GM12872 (cell line): ENCODE measurements at regions not wholly inside any gene's neighbourhood (a gene's known extent, or its start where the extent isn't known, plus 50 kb on each side); places are given as distances from the start of the nearest gene placed in this dataset.

Source experiments
- TF ChIP-seq, protein P1 (sequence below): IDR thresholded peaks from 3 replicates; pipeline ENCODE4 v1.5.1; 2011; ENCODE audit warnings: low read depth, mild to moderate bottlenecking, low read length, moderate library complexity; ENCODE audit not compliant: insufficient read depth

DNA sequence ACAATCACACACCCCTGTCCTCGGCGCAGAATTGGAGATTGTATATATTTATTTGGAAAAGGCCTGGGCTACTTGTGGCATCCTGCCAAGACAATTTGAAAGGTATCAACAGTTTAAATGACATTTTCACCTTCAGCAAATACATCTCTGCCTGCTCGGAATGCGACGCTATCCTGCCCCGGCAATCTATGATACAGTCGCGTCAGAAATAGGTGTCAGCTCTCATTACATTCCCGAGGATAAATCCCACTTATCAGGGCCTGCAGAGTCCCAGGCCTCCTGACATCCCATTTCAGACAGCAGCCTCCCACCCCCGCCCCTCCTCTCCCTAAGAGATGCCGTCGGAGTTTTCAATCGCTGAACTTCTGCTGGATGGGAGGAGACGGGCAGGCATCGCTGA is 114.7 kb downstream of the BRD1 start:
- TF ChIP-seq, protein P1, sequence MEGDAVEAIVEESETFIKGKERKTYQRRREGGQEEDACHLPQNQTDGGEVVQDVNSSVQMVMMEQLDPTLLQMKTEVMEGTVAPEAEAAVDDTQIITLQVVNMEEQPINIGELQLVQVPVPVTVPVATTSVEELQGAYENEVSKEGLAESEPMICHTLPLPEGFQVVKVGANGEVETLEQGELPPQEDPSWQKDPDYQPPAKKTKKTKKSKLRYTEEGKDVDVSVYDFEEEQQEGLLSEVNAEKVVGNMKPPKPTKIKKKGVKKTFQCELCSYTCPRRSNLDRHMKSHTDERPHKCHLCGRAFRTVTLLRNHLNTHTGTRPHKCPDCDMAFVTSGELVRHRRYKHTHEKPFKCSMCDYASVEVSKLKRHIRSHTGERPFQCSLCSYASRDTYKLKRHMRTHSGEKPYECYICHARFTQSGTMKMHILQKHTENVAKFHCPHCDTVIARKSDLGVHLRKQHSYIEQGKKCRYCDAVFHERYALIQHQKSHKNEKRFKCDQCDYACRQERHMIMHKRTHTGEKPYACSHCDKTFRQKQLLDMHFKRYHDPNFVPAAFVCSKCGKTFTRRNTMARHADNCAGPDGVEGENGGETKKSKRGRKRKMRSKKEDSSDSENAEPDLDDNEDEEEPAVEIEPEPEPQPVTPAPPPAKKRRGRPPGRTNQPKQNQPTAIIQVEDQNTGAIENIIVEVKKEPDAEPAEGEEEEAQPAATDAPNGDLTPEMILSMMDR = no peak

DNA sequence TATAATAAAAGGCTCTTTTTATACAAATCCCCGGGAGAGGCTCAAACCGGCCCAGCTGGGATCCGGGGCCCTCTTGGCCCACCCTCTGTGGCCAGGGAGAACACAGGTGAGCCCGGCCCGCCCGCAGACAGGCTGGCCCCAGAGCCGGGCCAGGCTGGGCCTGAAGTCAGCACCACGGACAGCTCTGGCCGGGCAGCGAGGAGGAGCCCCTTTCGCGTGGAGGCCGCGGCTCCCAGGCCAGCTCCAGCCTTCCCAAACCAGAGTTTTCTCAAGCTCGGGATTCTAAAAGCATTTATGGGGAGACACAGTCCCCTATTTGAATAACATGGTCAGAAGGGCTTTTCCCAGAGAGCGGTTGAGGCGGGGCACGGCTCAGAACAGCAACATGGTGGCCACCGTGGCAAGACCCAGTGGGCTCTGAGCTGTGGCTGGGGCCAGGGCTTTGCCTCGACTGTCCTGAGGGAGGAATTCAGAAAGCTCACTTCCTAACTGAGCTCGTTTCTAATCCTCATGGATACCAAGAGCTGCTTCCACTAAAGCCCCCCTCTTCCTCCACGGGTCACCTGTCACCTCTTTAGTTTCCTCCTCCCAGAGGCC is 115.4 kb downstream of the BRD1 start:
- TF ChIP-seq, protein P1 = no peak

DNA sequence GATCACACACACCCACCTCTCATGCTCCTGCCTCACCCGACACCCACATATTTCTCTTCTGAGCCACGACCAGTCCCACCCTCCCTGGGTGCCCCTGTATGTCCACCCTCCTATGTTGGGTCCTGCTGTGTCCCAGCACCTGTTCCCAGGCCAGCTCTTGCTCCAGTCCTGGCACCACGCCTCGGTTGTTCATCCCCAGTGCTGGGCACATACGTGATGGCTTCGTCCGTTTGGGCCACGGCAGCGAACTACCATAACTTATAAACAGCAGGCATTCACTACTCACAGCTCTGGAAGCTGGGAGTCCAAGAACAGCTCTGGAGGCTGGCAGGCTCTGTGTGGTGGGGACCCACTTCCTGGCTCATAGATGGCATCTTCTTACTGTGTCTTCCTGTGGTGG is 116.9 kb downstream of the BRD1 start:
- TF ChIP-seq, protein P1 = no peak

DNA sequence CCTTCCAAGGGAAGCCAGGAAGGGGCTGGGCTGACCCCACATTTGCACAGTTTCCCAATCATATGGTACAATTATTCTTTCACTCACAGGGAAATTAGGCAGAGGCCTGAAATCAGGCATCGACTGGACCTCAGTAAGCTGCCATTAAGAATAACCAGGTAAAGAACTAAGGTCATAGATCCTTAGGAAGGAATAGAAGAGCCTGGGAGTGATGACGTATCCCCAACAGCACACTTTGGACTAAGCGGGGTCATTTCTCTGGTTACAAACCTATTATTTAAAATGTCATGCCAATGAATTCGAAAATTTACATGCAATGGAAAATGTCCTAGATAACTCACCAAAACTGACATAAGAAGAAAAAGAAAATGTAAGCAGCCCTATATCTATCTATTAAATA is 118.2 kb downstream of the BRD1 start:
- TF ChIP-seq, protein P1 = no peak

DNA sequence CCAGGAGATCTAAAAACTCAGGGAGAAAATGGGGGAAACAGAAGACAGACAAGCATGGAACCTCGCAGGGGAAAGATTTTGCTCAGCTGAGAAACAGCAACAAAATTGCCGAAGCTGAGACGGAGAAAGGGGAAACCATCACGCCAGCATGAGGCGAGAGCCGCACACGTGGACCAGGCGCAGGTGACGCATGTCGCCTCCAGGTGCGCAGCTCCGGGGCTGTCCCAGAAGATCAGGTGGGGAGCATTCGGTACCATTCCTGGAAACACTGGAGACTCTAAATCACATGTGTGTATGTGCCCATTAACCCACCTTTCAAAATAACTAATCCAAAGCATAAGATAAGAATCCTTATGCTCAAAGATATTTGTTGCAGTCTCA is 121.7 kb downstream of the BRD1 start:
- TF ChIP-seq, protein P1 = no peak

DNA sequence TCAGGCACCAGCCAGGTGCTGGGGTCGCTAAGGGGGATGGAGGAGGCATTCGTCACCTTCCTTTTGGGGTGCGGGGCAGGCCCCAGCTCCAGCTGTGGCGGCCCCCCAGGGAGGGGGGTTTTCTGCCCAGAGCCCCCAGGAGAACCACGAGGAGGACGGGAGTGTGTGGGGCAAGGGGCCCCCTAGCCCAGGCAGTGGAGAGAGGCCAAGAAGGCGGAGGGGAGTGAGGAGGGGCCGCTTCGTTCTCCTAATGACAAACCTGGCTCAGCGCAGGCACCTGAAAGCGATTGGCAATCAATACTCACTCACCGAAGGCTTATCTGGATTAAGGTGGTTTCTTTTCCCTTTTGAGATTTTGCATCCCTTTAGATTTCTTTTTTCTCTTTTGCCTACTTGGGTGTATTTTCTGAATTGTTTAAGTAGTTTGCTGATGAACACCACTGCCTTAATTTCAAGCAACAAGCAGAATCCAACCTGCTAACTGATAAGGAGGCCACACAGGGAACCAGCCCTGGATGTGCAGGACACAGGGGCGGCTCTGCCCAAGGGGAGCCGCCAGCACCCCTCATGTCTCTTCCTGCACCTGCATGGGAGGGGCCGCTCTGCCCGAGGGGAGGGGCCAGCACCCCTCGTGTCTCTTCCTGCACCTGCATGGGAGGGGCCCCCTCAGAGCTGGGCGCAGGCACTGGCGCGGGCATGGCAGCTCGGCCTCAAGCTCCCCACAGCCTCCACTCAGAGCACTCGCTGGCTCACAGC is 122.3 kb downstream of the BRD1 start:
- TF ChIP-seq, protein P1 = no peak

DNA sequence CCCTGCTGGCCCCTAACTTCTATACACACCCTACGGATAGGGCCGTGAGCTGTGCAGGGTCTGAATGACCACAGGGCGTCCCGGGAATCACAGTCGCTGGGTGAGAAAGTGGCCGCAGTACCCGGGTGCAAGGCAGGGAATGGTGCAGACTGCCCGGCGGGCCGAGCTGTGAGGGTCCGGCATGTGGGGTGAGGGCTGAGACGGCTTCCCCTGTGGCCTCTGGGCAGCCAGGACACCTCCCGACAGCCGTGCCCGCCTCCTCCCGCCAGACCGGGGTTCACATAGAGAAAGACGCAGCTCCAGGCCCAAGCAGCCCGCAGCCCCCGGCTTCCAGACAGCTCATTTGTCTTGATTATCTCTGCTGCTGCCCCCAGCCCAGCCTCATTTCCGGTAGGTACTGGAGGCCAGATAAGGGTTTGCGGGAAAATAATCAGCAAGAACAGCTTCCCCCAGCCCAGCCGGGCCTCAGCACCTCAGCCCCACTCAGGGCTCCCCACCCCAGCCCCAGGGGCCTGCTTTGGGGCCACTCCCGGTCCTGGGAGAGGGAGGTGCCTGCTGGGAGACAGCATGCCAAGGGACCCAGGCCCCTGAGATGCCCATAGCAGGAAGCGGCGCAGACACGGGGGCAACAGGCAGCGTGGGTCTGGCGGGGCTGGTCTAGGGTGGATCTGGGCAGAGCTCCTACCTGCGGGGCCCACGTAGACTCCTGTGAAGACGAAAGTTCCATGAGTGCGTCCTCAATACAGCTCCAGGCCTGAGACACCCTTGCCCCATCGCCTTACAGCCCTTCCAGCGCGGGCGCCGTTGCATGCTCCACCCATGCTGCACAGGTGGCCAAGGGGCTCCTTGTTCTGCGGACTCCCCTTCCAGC is 123.1 kb downstream of the BRD1 start:
- TF ChIP-seq, protein P1 = no peak
